Peyer's patch (tissue), 4 donors: ENCODE measurements at regions not wholly inside any gene's neighbourhood (a gene's known extent, or its start where the extent isn't known, plus 50 kb on each side); places are given as distances from the start of the nearest gene placed in this dataset.

Experiments
- POLR2A ChIP-seq, 2 donors: fragments of 450-650 bp; IDR thresholded peaks; one replicate each; pipeline ENCODE4 v1.5.1; 2017; ENCODE audit warnings: antibody characterized with exemption in 2 of 2, mild to moderate bottlenecking in 2 of 2, moderate library complexity in 2 of 2
- TF ChIP-seq, protein P1 (sequence below), 6 experiments: fragments of 450-650 bp in 4 of 6; fragments of 200-600 bp in 2 of 6; sonication (generic) in 1 of 6; IDR thresholded peaks; one replicate each; pipeline ENCODE4 v1.5.1; 2017 to 2019; ENCODE audit warnings: antibody characterized with exemption in 6 of 6, mild to moderate bottlenecking in 3 of 6, moderate library complexity in 1 of 6

DNA sequence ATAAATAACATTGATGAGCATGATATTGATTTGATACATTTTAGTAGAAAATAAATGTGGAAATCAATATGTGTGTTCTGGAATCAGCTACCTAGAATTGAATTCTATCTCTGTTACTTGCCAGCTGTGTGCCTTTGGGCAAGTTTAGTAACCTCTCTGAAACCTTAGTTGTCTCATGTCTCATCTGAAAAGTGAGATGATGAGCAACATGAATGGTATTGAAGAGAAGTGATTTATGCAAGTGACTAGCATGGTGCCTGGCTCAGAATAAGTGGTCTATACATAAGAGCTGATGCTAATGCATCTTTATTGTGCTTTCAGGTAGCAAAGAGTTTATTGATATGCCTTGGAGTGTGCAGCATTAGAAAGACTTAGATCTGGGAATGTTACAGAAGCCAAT, 383.3 kb downstream of the PRDM2 start:
- TF ChIP-seq, protein P1, sequence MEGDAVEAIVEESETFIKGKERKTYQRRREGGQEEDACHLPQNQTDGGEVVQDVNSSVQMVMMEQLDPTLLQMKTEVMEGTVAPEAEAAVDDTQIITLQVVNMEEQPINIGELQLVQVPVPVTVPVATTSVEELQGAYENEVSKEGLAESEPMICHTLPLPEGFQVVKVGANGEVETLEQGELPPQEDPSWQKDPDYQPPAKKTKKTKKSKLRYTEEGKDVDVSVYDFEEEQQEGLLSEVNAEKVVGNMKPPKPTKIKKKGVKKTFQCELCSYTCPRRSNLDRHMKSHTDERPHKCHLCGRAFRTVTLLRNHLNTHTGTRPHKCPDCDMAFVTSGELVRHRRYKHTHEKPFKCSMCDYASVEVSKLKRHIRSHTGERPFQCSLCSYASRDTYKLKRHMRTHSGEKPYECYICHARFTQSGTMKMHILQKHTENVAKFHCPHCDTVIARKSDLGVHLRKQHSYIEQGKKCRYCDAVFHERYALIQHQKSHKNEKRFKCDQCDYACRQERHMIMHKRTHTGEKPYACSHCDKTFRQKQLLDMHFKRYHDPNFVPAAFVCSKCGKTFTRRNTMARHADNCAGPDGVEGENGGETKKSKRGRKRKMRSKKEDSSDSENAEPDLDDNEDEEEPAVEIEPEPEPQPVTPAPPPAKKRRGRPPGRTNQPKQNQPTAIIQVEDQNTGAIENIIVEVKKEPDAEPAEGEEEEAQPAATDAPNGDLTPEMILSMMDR (IDR thresholded peaks at IDR 0.05): no peak
- TF ChIP-seq POLR2A (IDR thresholded peaks at IDR 0.05): no peak
